Lower leg skin (tissue), 4 donors: ENCODE measurements at regions not wholly inside any gene's neighbourhood (a gene's known extent, or its start where the extent isn't known, plus 50 kb on each side); places are given as distances from the start of the nearest gene placed in this dataset.

Experiments used
- DNase-seq, 2 donors: peaks; one replicate each; pipeline ENCODE4 v3.0.0-alpha.2; 2019; ENCODE audit warnings: low spot score in 2 of 2
- H3K4me3 ChIP-seq: fragments of 200-600 bp; sonication (generic); 2 replicates; pipeline ENCODE4 v1.5.1; 2017; ENCODE audit warnings: mild to moderate bottlenecking, low read depth; ENCODE audit not compliant: poor library complexity, severe bottlenecking
- CTCF ChIP-seq, 3 donors: fragments of 450-650 bp; IDR thresholded peaks; one replicate each; pipeline ENCODE4 v1.5.1; 2016; ENCODE audit warnings: antibody characterized with exemption in 3 of 3, mild to moderate bottlenecking in 3 of 3, moderate library complexity in 2 of 3
- POLR2A ChIP-seq, 2 donors: fragments of 450-650 bp; IDR thresholded peaks; one replicate each; pipeline ENCODE4 v1.6.1; 2016 to 2017; ENCODE audit warnings: antibody characterized with exemption in 2 of 2, mild to moderate bottlenecking in 1 of 2, moderate library complexity in 1 of 2
- WGBS, 2 donors: methylation state at CpG; one replicate each; pipeline ENCODE4 v1.1.5; 2018; 5-methylcytosine and 5-hydroxymethylcytosine counted together
- intact Hi-C: fragments of 100-400 bp; cut with DNase I; formaldehyde crosslinking; loops from one replicate; pipeline ENCODE4 v1.15.0; 2023; ENCODE audit warnings: low total_unique reads

- TF ChIP-seq POLR2A (IDR thresholded peaks at IDR 0.05) (no peak), CTCF (IDR thresholded peaks at IDR 0.05) (no peak)
- H3K4me3 ChIP-seq, result no peak overlapping the region
- DNase-seq, result no peak
- intact Hi-C loops, result no loop called here
- WGBS, 2 donors, result 41 to 57% methylated on average over 4 of the region's 4 CpGs
Observed at GRCh38 chr13:36612230-36612629, 61.6 kb upstream of the SERTM1 start.

GRCh38 chr13:36616706-36617105 lies 57.1 kb upstream of the SERTM1 start:
- 84 to 87% methylated on average over 1 of the region's 1 CpG for WGBS, 2 donors

GRCh38 chr13:36619535-36619934 lies 54.3 kb upstream of the SERTM1 start:
- WGBS, 2 donors, result 64 to 76% methylated on average over 3 of the region's 3 CpGs
- no peak for DNase-seq
- H3K4me3 ChIP-seq, result no peak overlapping the region
- intact Hi-C loops, result no loop called here
- TF ChIP-seq POLR2A (IDR thresholded peaks at IDR 0.05) (no peak), CTCF (IDR thresholded peaks at IDR 0.05) (no peak)

More at GRCh38 chr13:36616706-36617105, 57.1 kb upstream of the SERTM1 start:
- no peak for DNase-seq
- intact Hi-C loops, result no loop called here
- no peak overlapping the region for H3K4me3 ChIP-seq
- no peak for TF ChIP-seq POLR2A (IDR thresholded peaks at IDR 0.05)
- no peak for TF ChIP-seq CTCF (IDR thresholded peaks at IDR 0.05)
